Fibroblast of skin of back (primary cell): ENCODE measurements at regions not wholly inside any gene's neighbourhood (a gene's known extent, or its start where the extent isn't known, plus 50 kb on each side); places are given as distances from the start of the nearest gene placed in this dataset.
"Not testable (repeated sequence)": the region's sequence is repeated elsewhere in the genome, so short reads cannot be mapped to it uniquely, and the experiment has no call there.

Experiments used
- DNase-seq: peaks from one replicate; pipeline ENCODE4 v3.0.0-alpha.2; 2013

DNA sequence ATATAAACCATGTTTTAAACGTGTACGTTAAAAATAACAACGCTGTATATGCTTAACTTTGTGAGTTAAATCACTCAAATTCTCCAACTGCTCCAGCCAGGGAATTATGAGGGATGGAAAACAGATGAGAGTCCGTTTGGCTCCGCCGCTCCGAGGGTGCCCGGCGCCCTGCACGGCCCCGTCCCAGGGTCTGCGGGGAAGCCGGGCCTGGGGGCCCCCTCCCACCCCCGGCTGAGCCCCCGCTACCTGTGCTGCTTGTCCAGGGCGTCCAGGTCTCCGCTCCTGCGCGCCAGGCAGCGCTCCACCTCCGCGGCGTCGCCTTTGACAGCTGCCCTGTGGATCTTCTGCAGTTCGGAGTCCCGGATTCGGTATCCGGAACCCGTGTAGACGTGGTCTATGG lies 415.5 kb downstream of the FOXD4L4 start:
- not testable (repeated sequence) for DNase-seq

DNA sequence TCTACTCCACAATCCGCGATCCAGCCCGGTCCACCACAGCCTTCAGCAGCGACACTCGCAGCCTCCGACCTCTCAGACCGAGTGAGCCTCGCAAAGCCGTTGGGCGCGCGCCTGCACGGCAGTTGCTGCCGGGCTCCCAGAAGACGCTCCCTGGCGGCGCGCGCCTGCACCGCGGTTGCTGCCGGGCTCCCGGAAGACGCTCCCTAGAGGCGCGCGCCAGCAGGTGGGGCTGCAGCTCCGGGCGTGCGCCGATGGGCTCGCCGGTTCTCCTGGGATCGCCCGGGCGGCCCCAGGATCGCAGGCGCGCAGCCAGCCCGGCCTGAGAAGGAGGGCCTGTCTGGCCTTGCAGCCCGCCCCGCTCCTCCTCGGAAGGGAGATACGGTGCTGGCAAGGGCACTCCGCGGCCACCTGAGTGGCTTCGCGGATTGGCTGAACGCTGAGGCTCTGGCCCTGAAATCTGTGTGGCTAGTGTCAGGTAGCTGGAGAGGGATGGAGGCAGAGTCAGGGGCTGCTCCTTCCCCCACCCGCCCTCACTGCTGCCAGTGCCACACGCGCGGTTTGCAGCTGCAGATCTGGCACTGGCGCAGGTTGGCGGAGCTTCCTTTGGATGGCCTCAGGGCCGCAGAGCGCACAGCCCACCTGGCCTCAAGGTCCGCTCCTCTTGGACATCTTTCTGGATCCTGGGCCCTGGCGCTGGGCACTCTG lies 416.2 kb downstream of the FOXD4L4 start:
- DNase-seq, result peak; percentile 4

DNA sequence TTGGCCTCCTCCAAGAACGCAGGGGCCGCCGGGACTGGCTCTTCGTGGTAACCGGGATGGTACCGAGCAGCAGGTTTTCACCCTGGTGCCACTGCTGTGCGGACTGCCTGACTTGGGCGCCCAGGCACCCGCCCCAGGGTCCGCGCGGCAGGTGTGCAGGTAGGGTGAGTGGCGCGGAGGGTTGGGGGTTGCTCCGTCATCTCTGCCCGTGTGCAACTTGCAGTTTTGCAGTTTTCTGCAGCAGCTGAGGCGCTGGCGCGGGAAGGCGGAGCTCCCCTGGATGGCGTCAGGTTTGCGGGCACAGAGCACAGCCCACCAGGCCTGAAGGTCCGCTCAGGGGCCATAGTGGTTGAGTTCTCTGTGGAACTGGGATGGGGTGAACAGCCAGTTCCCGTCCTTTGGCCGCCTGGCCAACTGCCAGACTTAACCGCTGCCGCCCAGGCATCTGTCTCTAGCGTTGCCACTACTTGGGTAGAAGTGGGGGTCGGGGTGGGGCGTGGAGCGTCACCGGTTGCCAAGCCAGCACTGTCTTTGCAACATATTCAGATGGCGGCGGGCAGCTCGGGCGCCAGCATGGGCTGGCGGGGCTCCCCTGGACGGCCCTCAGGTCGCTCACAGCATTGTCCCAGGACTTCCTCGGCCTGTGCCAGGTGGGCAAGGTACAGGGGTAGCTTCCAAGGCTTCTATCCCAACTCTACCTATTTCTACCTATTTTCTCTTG lies 417.2 kb downstream of the FOXD4L4 start:
- DNase-seq, result not testable (repeated sequence)

DNA sequence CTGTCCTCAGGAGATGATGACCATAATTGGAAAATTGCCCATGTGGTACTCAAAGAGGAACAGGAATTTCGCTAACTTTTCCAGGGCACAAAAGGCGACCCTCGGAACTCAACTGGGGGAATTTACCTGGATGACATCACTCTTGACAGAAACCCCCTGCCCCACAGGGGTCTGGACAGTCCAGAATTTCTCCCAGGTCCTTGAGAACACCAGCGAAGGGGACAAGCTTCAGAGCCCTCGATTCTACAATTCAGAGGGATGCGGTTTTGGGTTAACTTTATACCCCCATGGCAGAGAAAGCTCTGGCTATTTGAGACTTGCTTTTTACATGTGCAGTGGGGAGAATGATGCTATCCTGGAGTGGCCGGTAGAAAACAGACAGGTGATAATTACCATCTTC lies 445.4 kb downstream of the FOXD4L4 start:
- DNase-seq, result not testable (repeated sequence)

DNA sequence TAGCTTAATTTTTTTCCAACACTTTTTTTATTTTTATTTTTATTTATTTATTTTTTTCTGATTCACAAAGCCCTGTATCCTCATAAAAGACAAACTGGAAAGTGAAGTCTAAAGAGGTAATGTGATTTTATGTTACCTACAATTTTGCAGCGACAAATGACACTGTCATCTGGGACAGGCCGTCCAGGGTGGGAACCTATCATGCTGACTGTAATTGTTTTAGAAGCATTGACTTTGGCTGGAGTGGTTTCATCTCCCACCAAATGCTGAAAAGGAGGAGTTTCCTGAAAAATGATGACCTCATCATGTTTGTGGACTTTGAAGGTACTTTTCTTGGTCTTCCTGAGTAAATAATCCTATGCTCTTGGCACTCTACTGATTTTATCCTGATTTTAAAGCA lies 446.7 kb downstream of the FOXD4L4 start:
- DNase-seq, result not testable (repeated sequence)

DNA sequence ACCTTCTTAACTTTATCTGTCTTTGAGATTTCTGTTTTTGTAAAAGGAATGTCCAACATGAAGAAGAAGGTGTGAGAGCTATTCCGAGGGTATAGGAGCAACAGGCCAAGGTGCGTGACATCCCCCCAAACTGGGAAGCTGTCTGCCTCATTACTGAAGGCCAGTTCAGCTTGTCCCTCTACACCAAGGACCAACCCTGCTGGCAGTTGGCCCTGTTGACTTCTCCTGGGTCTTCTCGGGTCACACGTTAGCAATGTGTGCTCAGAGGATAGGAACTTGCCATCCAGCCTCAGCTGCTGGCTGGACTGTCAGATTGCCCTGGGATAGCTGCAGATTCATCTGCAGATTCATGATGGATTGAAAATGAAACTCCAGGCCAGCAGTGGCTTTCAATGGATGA lies 460.3 kb downstream of the FOXD4L4 start:
- not testable (repeated sequence) for DNase-seq

DNA sequence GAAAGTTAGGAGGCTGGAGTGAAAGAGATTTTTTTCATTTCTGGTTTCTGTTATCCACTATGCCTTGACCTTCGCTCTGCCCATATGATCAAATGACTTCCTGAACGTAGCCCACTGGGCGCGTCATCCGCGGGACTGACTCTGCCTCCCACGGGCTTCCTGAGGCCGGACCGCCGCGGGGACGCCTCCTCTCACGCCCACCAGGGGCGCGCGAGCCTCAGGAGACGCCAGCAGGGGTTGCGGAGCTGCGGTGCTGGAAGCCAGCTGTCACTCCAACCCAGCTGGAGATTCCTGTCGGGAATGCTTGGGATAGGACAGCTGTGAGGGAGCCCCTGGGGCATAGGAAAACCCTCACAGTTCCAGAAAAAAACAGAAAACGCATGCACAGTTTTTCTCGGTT lies 461.5 kb downstream of the FOXD4L4 start:
- not testable (repeated sequence) for DNase-seq

DNA sequence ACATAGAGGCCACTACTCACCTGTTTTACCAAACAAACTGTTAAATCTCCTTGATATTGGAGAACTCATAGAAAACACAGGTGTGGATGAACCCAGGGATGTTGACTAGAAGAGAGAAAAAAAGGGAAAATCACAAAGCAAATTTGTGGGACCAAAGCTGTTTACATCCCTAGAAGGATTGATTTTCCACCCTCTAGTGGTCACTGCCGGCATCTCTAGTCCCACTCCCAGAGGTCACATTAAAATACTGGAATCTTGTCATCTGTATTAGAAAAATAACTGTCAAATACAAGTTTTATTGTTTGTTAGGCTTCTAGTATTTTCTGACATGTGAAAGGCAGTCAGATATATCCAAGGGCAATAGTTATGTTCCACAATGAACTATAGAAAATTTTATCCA lies 469.7 kb downstream of the FOXD4L4 start:
- DNase-seq, result not testable (repeated sequence)

DNA sequence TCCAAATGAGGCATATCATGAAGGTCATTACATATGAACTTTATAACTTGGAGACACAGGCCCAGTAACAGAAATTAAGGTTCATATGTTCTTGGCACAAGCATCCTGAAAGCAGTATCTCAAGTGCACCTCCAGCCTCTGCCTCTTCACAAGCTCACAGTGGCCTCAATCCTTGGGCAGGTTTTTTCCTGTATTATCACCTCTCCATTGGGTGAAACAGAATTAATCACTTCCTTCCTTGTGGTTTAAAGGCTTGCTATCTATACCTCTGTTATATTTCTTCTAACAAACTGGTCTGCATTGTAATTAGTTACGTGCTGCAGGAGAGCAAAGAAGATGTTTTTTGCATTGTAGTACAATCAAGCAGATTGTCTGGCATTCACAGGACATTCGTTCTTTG lies 471.0 kb downstream of the FOXD4L4 start:
- DNase-seq, result not testable (repeated sequence)

DNA sequence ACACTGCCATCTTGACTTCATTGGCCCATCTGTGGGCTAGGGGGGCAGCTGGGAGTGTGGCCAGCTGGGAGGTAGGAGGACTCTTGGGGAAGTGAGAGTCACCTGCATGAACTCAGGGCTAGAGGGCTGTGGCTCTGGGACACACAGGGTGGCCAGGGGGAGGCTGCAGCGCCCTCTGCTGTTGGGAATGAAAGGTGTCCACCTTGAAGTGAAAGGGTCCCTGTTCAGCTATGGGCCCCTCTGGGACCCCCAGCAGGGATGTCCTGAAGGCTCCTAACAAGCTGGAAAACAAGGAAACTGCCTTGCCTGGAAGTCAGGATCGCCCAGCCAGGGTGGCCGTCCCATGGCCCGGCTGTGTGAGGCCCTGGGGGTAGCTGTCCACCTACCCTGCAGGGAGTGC lies 507.8 kb downstream of the FOXD4L4 start:
- DNase-seq, result not testable (repeated sequence)

DNA sequence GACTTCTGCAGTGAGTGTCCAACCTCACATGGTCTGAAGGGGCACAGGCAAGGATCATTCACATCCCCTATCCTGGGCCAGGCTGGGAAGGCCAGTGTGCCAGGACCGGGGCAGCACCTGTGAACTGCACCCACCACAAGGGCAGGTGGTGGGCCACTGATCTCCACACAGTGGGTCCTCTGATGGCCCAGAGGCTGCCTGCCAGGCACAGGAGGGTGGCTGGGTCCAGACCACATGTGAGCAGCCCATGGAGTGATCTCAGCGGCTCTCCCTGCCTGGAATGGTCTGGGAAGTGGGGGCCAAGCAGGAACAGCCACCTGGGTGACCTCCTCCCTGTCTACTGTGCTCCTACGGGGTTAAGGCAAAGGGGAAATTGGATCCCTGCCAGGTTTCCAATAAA lies 508.5 kb downstream of the FOXD4L4 start:
- not testable (repeated sequence) for DNase-seq

DNA sequence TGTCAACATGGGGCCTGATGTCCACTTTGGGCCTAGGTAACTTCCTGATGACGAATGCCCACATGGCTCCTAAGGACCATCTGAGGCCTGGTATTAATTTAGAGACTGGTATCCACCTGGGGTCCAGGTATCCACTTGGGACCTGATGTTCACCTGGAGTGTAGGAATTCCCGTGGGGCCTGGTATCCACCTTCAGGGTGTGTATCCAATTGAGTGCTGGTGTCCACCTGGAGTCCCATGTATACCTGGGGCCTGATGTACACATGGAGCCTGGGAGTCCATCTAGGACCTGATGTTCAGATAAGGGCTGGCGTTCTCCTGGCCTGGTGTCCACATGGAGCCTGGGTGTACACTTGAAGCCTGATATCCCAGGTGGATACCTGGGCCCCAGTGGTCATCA lies 520.6 kb downstream of the FOXD4L4 start:
- not testable (repeated sequence) for DNase-seq

DNA sequence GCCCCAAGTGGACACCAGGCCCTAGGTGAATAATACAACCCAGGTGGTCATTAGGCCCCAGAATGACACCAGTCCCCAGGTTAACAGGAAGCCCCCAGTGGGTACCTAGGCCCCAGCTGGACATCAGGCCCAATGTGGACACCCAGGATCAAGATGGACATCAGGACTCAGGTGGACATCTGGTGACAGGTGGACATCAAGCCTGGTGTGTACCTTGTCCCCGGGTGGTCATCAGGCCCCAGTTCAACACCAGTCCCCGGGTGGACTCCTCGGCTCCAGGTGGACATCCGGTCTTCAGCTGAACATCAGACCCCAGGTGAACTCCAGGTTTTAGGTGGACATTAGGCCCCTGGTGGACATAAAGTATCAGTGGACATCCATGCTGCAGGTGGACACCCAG lies 524.6 kb downstream of the FOXD4L4 start:
- not testable (repeated sequence) for DNase-seq

DNA sequence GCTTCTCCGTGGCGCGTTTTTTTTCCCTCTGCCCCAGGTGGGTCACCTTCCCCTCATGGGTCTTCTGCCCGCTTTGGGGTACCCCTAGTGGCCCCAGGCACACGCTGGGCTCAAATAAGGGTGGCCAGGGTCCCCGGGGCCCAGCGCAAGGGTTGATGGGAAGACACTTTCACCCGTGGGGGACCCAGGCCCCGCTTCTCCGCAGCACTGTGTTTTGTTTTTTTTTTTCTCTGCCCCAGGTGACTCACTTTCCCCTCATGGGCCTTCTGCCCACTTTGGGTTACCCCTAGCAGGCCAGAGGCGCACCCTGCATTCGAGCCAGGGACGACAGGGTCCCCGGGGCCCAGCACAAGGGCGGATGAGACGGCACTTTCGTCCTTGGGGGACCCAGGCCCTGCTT lies 526.7 kb downstream of the FOXD4L4 start:
- DNase-seq, result not testable (repeated sequence)

DNA sequence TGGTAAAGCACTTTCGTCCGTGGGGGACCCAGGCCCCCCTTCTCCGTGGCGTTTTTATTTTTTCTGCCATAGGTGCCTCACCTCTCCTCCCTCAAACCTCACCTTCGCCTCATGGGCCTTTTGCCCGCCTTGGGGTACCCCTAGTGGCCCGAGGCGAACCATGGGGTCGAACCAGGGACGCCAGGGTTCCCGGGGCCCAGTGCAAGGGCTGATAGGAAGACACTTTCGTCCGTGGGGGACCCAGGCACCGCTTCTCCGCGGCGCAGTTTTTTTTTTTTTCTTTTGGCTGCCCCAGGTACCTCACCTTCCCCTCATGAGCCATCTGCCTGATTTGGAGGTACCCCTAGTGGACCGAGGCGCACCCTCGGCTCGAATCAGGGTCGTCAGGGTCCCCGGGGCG lies 527.8 kb downstream of the FOXD4L4 start:
- not testable (repeated sequence) for DNase-seq

DNA sequence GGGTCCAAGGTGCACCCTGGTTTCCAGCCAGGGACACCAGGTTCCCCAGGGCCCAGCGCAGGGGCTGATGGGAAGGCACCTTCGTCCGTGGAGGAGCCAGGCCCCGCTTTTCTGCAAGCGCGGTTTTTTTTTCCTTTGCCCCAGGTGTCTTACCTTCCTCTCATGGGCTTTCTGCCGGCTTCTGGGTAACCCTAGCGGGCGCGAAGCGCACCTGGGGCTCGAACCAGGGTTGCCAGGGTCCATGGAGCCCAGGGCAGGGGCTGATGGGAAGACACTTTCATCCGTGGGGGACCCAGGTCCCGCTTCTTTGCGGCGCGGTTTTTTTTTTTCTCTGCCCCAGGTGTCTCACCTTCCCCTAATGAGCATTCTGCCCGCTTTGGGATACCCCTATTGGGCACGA lies 529.3 kb downstream of the FOXD4L4 start:
- DNase-seq, result not testable (repeated sequence)

DNA sequence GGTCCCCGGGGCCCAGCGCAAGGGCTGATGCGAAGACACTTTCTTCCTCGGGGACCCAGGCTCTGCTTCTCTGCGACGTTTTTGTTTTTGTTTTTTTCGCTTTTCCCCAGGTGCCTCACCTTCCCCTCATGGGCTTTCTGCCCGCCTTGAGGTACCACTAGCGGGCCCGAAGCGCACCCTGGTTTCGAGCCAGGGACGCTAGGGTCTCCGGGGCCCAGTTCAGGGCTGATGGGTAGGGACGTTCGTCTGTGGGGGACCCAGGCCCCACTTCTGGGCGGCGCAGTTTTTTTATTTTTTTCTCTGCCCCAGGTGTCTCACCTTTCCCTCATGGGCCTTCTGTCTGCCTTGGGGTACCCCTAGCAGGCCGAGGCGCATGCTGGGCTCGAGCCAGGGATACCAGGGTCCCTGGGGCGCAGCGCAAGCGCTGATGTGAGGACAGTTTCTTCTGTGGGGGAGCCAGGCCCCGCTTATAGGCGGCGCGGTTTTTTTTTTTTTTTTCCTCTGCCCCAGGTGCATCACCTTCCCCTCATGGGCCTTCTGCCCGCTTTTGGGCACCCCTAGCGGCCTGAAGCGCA lies 530.0 kb downstream of the FOXD4L4 start:
- DNase-seq, result not testable (repeated sequence)

DNA sequence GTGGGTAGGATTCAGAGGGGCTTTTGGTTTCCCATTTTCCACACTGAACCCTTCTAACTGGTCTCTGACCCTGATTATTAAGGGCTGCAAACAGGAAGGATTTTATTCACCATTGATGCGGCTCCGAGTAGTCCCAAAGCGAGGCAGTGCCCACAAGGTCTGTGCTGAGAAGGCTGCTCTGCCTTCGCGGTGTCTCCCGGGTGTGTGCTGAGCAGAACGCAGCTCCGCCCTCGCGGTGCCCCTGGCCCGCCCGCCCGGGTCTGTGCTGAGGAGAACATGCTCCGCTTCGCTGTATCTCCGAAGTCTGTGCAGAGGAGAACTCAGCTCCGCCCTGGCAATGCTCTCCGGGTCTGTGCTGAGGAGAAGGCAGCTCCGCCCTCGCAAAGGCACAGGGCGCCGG lies 530.7 kb downstream of the FOXD4L4 start:
- DNase-seq, result not testable (repeated sequence)

DNA sequence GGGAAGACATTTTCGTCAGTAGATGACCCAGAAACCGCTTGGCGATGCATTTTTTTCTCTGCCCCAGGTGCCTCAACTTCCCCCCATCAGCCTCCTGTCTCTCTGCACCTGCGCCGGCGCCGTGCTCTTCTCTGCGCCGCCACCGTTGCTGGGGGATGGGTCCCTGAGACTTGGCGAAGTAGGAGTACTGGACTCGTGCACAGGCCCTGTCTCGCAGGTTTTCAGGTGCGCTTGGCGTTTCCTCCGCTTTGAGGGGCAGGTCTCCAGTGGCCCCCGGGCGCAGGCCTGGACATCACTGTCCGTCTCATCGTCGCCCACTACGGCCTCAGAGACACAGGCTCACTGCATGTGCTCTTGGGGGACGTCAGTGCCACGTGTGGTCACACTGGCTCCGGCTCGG lies 532.1 kb downstream of the FOXD4L4 start:
- DNase-seq, result not testable (repeated sequence)

DNA sequence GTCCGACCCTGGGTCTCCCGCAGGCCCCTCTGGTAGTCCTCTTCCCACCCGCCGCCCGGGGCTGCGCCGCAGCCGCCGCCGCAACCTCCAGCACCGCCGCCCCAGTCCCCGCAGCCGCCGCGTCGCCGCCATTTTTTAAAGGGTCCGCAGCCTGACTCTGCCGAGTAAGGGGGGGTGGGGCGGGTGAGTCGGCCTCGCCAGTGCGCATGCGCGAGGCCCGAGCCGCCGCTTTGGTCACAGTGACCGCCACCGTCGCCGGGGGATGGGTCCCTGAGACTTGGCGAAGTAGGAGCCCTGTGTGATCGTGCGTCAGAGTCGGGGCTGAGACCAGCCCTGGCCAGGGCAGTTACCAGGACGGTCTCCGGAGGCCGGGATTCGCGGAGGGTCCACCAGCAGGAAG lies 532.8 kb downstream of the FOXD4L4 start:
- not testable (repeated sequence) for DNase-seq

DNA sequence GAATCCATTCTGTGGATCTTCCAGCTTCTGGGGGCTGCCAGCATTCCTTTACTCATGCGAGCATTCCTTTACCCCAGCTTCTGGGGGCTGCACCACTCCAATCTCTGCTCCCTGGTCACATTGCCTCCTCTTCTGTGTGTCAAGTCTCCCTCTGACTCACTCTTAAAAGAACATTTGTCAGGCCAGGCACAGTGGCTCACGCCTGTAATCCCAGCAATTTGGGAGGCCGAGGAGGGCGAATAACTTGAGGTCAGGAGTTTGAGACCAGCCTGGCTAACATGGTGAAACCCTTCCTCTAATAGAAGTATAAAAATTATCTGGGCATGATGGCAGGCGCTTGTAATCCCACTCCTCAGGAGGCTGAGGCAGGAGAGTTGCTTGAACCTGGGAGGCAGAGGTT lies 541.9 kb downstream of the FOXD4L4 start:
- DNase-seq, result not testable (repeated sequence)
